Ishikawa (cell line): ENCODE measurements at regions not wholly inside any gene's neighbourhood (a gene's known extent, or its start where the extent isn't known, plus 50 kb on each side); places are given as distances from the start of the nearest gene placed in this dataset.

Experiments
- FOXM1 ChIP-seq: IDR thresholded peaks from 2 replicates; pipeline ENCODE4 v1.6.1; 2012; ENCODE audit warnings: low read depth, borderline replicate concordance
- MAX ChIP-seq: IDR thresholded peaks from 2 replicates; pipeline ENCODE4 v1.6.1; 2012
- REST ChIP-seq: IDR thresholded peaks from 2 replicates; pipeline ENCODE4 v1.6.1; 2012; ENCODE audit warnings: low read depth, mild to moderate bottlenecking
- TF ChIP-seq, protein P1 (sequence below): IDR thresholded peaks from 2 replicates; pipeline ENCODE4 v1.6.1; 2012

DNA sequence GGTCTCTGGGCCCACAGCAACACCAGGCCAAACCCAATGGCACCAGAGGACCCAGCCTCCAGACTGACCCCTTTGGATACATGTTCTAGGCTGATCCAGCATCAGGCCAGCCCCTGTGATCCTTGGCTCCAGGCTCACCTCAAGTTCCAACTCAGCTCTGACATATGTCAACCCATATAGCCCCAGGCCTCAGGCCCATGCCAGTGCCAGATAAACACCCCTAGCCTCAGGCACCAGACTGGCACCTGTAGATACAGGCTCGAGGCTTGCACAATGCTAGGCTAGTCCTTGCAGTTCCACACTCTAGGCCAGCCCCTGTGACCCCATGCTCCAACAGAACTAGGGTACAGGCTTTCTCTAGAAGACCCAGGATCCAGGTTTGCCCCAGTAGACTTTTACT, 287.5 kb downstream of the KCNC2 start:
- TF ChIP-seq FOXM1 (no peak), REST (no peak), MAX (no peak)
- TF ChIP-seq, protein P1, sequence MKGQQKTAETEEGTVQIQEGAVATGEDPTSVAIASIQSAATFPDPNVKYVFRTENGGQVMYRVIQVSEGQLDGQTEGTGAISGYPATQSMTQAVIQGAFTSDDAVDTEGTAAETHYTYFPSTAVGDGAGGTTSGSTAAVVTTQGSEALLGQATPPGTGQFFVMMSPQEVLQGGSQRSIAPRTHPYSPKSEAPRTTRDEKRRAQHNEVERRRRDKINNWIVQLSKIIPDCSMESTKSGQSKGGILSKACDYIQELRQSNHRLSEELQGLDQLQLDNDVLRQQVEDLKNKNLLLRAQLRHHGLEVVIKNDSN = no peak
